Brain microvascular endothelial cell (primary cell): ENCODE measurements at regions not wholly inside any gene's neighbourhood (a gene's known extent, or its start where the extent isn't known, plus 50 kb on each side); places are given as distances from the start of the nearest gene placed in this dataset.
A peak's percentile ranks its signal among the peaks of the same experiment; 100 is the strongest.

ENCODE experiments used
- DNase-seq: peaks from one replicate; pipeline ENCODE4 v3.0.0-alpha.2; 2020
- H3K27ac ChIP-seq: fragments of 250-450 bp; sonication (Bioruptor Pico); 2 replicates; pipeline ENCODE4 v1.5.1; 2020; ENCODE audit warnings: mild to moderate bottlenecking, moderate library complexity
- H3K27me3 ChIP-seq: fragments of 250-450 bp; sonication (Bioruptor Pico); replicated peaks from 2 replicates; pipeline ENCODE4 v1.5.1; 2020; ENCODE audit warnings: mild to moderate bottlenecking
- H3K36me3 ChIP-seq: fragments of 250-450 bp; sonication (Bioruptor Pico); replicated peaks from 2 replicates; pipeline ENCODE4 v1.5.1; 2020; ENCODE audit warnings: mild to moderate bottlenecking
- H3K4me3 ChIP-seq: 2 replicates; pipeline ENCODE4 v1.5.1; 2011; ENCODE audit warnings: low read depth, mild to moderate bottlenecking, control low read depth, low read length, moderate library complexity
- in situ Hi-C: cut with HindIII; loops from 2 replicates; pipeline ENCODE4 v1.10.0; 2017; ENCODE audit warnings: low sequenced_read_pairs, low pct_ligation_motif_present
- TF ChIP-seq, protein P1 (sequence below): IDR thresholded peaks from 2 replicates; pipeline ENCODE4 v1.5.1; 2011; ENCODE audit warnings: low read depth, mild to moderate bottlenecking, moderate library complexity, low read length, control low read depth, inconsistent platforms; ENCODE audit errors: missing control alignments

DNA sequence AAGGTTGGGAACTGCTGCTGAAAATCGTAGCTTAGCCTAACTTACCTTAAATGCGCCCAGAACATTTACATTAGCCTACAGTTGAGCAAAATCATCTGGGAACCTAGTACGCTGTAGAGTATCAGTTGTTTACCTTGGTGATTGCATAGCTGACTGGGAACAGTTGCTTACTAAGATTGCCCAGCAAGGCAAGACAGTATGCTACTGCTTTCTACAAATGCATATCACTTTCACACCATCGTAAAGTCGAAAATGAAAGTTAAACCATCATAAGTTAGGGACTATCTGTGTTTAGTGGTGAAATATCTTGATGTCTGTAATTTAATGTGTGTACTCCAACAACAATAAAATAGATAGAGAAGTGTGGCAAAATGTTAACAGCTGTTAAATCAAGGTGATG is 1670.6 kb upstream of the PCDH20 start:
- Histone ChIP-seq H3K4me3 (no peak overlapping the region), H3K27me3 (no peaks in the 10 kb centered on the region), H3K27ac (no peak overlapping the region), H3K36me3 (no peaks in the 10 kb centered on the region)
- no peak for DNase-seq
- in situ Hi-C loops: no loop called here
- TF ChIP-seq, protein P1, sequence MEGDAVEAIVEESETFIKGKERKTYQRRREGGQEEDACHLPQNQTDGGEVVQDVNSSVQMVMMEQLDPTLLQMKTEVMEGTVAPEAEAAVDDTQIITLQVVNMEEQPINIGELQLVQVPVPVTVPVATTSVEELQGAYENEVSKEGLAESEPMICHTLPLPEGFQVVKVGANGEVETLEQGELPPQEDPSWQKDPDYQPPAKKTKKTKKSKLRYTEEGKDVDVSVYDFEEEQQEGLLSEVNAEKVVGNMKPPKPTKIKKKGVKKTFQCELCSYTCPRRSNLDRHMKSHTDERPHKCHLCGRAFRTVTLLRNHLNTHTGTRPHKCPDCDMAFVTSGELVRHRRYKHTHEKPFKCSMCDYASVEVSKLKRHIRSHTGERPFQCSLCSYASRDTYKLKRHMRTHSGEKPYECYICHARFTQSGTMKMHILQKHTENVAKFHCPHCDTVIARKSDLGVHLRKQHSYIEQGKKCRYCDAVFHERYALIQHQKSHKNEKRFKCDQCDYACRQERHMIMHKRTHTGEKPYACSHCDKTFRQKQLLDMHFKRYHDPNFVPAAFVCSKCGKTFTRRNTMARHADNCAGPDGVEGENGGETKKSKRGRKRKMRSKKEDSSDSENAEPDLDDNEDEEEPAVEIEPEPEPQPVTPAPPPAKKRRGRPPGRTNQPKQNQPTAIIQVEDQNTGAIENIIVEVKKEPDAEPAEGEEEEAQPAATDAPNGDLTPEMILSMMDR: no peak

GRCh38 chr13:63085851-63086250 is 1670.2 kb upstream of the PCDH20 start:
- Histone ChIP-seq H3K27ac (no peak overlapping the region), H3K4me3 (no peak overlapping the region), H3K36me3 (no peaks in the 10 kb centered on the region), H3K27me3 (no peaks in the 10 kb centered on the region)
- in situ Hi-C loops: no loop called here
- TF ChIP-seq, protein P1: no peak
- no peak for DNase-seq

DNA sequence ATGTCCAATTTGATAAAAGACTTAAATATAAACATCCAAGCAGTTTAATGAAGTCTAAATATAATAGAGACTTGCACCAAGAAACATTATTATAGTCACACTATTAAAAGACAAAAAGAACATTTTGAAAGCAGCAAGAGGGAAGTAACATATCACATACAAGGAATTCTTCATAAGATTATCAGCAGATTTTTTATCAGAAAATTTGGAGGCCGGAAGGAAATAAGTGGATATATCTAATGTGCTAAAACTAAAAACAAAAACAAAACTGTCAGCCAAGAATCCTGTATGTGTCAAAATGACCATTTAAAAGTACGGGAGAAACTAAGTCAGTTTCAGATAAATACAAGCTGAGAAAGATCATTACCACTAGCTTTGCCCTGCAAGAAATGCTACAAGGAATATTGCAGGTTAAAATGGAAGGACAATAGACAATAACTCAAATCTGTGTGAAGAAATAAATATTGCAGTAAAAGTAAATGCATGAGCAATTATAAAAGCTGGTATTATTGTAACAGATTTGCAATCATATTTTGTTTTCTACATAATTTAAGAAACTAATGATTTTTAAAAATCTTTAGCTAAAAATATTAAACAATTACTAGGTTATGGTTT is 1665.9 kb upstream of the PCDH20 start:
- Histone ChIP-seq H3K4me3 (no peak overlapping the region), H3K27ac (no peak overlapping the region), H3K27me3 (no peaks in the 10 kb centered on the region), H3K36me3 (no peaks in the 10 kb centered on the region)
- DNase-seq: no peak
- in situ Hi-C loops: no loop called here
- TF ChIP-seq, protein P1: no peak

- TF ChIP-seq, protein P1: no peak
- no peak for DNase-seq
Measured at GRCh38 chr13:63075126-63075525, 1659.5 kb upstream of the PCDH20 start.

GRCh38 chr13:63050287-63050686 is 1634.6 kb upstream of the PCDH20 start:
- Histone ChIP-seq H3K27me3 (no peaks in the 10 kb centered on the region), H3K4me3 (no peak overlapping the region), H3K27ac (no peak overlapping the region), H3K36me3 (no peaks in the 10 kb centered on the region)
- no peak for DNase-seq
- in situ Hi-C loops: no loop called here
- TF ChIP-seq, protein P1: no peak

More at GRCh38 chr13:63075126-63075525, 1659.5 kb upstream of the PCDH20 start:
- in situ Hi-C loops: no loop called here
- Histone ChIP-seq H3K27me3 (no peaks in the 10 kb centered on the region), H3K27ac (no peak overlapping the region), H3K36me3 (no peaks in the 10 kb centered on the region), H3K4me3 (no peak overlapping the region)

DNA sequence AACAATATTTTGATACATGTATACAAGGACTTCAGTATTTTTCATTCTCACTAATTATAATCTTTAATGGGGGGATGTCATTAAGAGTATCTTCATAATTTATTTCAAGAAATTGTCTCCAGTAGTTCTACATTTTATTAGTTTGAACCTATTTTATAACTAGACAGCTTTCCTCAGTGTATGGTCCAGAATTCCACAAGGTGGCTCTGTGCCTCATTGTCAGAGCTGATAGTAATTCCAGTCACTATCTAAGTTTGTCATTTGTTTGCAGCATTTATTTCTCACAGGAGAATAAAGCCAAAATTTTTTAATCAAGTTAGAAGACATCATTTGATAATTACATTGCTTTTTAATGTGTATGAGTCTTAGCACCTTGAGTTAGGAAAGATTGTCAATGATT is 1633.0 kb upstream of the PCDH20 start:
- Histone ChIP-seq H3K27me3 (no peaks in the 10 kb centered on the region), H3K4me3 (no peak overlapping the region), H3K27ac (no peak overlapping the region), H3K36me3 (no peaks in the 10 kb centered on the region)
- TF ChIP-seq, protein P1: peak; percentile 53
- no peak for DNase-seq
- in situ Hi-C loops: no loop called here
